Endothelial cell of umbilical vein (primary cell): ENCODE measurements at regions not wholly inside any gene's neighbourhood (a gene's known extent, or its start where the extent isn't known, plus 50 kb on each side); places are given as distances from the start of the nearest gene placed in this dataset.

Experiments
- BruUV-seq: library from RNA; stranded (reverse); fragments of 400-500 nt; replicated peaks from 2 replicates; lab custom pipeline; 2021; lab: Mats Ljungman, UMichigan
- CTCF ChIA-PET: fragments of 300-600, 350-600 bp; sonication (Branson Sonifier 250); formaldehyde crosslinking; loops from one replicate; lab custom pipeline; 2021; ENCODE audit warnings: antibody characterized with exemption, inconsistent platforms; lab: Charles Lee
- POLR2A ChIA-PET: fragments of 300-600, 350-600 bp; sonication (Branson Sonifier 250); formaldehyde crosslinking; loops from one replicate; lab custom pipeline; 2021; ENCODE audit warnings: antibody characterized with exemption, inconsistent platforms; lab: Charles Lee
- DNase-seq: peaks from one replicate; pipeline ENCODE4 v3.0.0-alpha.2; 2011; ENCODE audit warnings: low read depth, low spot score
- FAIRE-seq: peaks from 2 replicates; lab custom pipeline; 2011; peaks lifted over from hg19 to GRCh38; lab: Jason Lieb, UNC
- H2AFZ ChIP-seq: 2 replicates; pipeline ENCODE4 v1.6.0; 2012; ENCODE audit warnings: low read depth, low read length, control low read depth, inconsistent platforms
- H3K27ac ChIP-seq: 2 replicates; pipeline ENCODE4 v1.5.1; 2011; ENCODE audit warnings: low read depth, mild to moderate bottlenecking, control low read depth, low read length, moderate library complexity; ENCODE audit not compliant: insufficient read depth
- H3K27me3 ChIP-seq, 2 experiments: 2 replicates each; pipeline versions ENCODE4 v1.6.0 to v1.6.1; 2011; ENCODE audit warnings: low read length in 2 of 2, mixed read lengths in 1 of 2; ENCODE audit not compliant: control insufficient read depth in 2 of 2, insufficient read depth in 2 of 2
- H3K36me3 ChIP-seq, 2 experiments: 2 replicates in 1 of 2; 3 replicates in 1 of 2; pipeline ENCODE4 v1.5.1; 2011; ENCODE audit warnings: low read length in 2 of 2, mild to moderate bottlenecking in 1 of 2, moderate library complexity in 1 of 2; ENCODE audit not compliant: control insufficient read depth in 2 of 2, insufficient read depth in 2 of 2; ENCODE audit errors: extremely low read depth in 1 of 2
- H3K4me1 ChIP-seq: 3 replicates; pipeline ENCODE4 v1.5.1; 2011; ENCODE audit warnings: mild to moderate bottlenecking, low read length; ENCODE audit not compliant: control insufficient read depth, insufficient read depth; ENCODE audit errors: extremely low read depth
- H3K4me2 ChIP-seq: 2 replicates; pipeline ENCODE4 v1.6.1; 2011; ENCODE audit warnings: low read length, control low read depth, mixed read lengths; ENCODE audit not compliant: insufficient read depth
- H3K4me3 ChIP-seq, 3 experiments: fragments of 200-600 bp in 1 of 3; sonication (generic), shearing (Covaris generic) in 1 of 3; replicated peaks in 1 of 3; 2 replicates each; pipeline ENCODE4 v1.5.1; 2011 to 2016; ENCODE audit warnings: control low read depth in 3 of 3, low read length in 3 of 3, mild to moderate bottlenecking in 2 of 3, inconsistent platforms in 1 of 3, low read depth in 1 of 3, moderate library complexity in 1 of 3; ENCODE audit not compliant: insufficient read depth in 1 of 3
- H3K79me2 ChIP-seq: 2 replicates; pipeline ENCODE4 v1.6.0; 2012; ENCODE audit warnings: low read length, inconsistent platforms; ENCODE audit not compliant: control insufficient read depth, insufficient read depth
- H3K9ac ChIP-seq: replicated peaks from 2 replicates; pipeline ENCODE3; 2011; ENCODE audit warnings: low read length, control low read depth; ENCODE audit not compliant: insufficient read depth; ENCODE audit errors: extremely low read depth
- H3K9me1 ChIP-seq: replicated peaks from 3 replicates; pipeline ENCODE4 v1.6.0; 2011; ENCODE audit warnings: mild to moderate bottlenecking, low read length; ENCODE audit not compliant: control insufficient read depth, insufficient read depth; ENCODE audit errors: extremely low read depth
- H3K9me3 ChIP-seq: replicated peaks from 2 replicates; pipeline ENCODE4 v1.5.1; 2012; ENCODE audit warnings: low read length, inconsistent platforms; ENCODE audit not compliant: control insufficient read depth, insufficient read depth
- H4K20me1 ChIP-seq: replicated peaks from 2 replicates; pipeline ENCODE3; 2011; ENCODE audit warnings: mild to moderate bottlenecking, low read length; ENCODE audit not compliant: control insufficient read depth, insufficient read depth; ENCODE audit errors: extremely low read depth
- CTCF ChIP-seq, 2 donors: IDR thresholded peaks; 1 replicate in 1 of 2; 2 replicates in 1 of 2; pipeline ENCODE4 v1.5.1; 2011; ENCODE audit warnings: low read length in 2 of 2, mild to moderate bottlenecking in 2 of 2, moderate library complexity in 2 of 2, control low read depth in 1 of 2, inconsistent platforms in 1 of 2, low read depth in 1 of 2; ENCODE audit not compliant: insufficient read depth in 1 of 2; ENCODE audit errors: extremely low read depth in 1 of 2
- EZH2 ChIP-seq: IDR thresholded peaks from 2 replicates; pipeline ENCODE4 v1.6.1; 2012; ENCODE audit warnings: borderline replicate concordance, low read depth, mild to moderate bottlenecking, moderate library complexity, low read length, inconsistent platforms; ENCODE audit not compliant: severe bottlenecking
- FOS ChIP-seq: IDR thresholded peaks from 2 replicates; pipeline ENCODE4 v1.6.1; 2011; ENCODE audit warnings: mild to moderate bottlenecking, low read length, moderate library complexity, borderline replicate concordance; ENCODE audit not compliant: insufficient read depth
- GATA2 ChIP-seq: IDR thresholded peaks from 2 replicates; pipeline ENCODE4 v1.7.0; 2011; ENCODE audit warnings: low read depth, mild to moderate bottlenecking, moderate library complexity, mixed read lengths, low read length; ENCODE audit not compliant: insufficient read length, insufficient read depth
- JUN ChIP-seq: IDR thresholded peaks from 2 replicates; pipeline ENCODE4 v1.6.1; 2011; ENCODE audit warnings: borderline replicate concordance, low read depth; ENCODE audit not compliant: insufficient read length, insufficient read depth
- MYC ChIP-seq: IDR thresholded peaks from one replicate; pipeline ENCODE4 v1.6.1; 2011; ENCODE audit warnings: mild to moderate bottlenecking, low read depth, low read length
- POLR2A ChIP-seq: IDR thresholded peaks from 2 replicates; pipeline ENCODE4 v1.6.1; 2012; ENCODE audit warnings: low read depth, mild to moderate bottlenecking, control low read depth, low read length
- POLR2AphosphoS5 ChIP-seq: IDR thresholded peaks from 2 replicates; pipeline ENCODE4 v1.6.1; 2012; ENCODE audit warnings: low read depth, mild to moderate bottlenecking, control low read depth, low read length, moderate library complexity; ENCODE audit not compliant: insufficient read depth
- dilution Hi-C: fragments of 300-500 bp; cut with MboI; formaldehyde crosslinking; loops from one replicate; pipeline ENCODE4 v1.15.0; 2019; ENCODE audit warnings: low sequenced_read_pairs; ENCODE audit not compliant: extremely low pct_ligation_motif_present
- intact Hi-C: fragments of 100-400 bp; cut with micrococcal nuclease; formaldehyde crosslinking; loops from one replicate; pipeline ENCODE4 v1.10.0; 2022
- TF ChIP-seq, protein P1 (sequence below): IDR thresholded peaks from 2 replicates; pipeline ENCODE4 v1.6.1; 2011; ENCODE audit not compliant: insufficient read depth, insufficient read length

GRCh38 chr14:38500125-38500524 lies 244.2 kb upstream of the CLEC14A start:
- no peak overlapping the region for H3K9ac ChIP-seq
- no peak overlapping the region for H2AFZ ChIP-seq
- intact Hi-C loops: no loop called here
- H3K27ac ChIP-seq: no peak overlapping the region
- TF ChIP-seq, protein P1, sequence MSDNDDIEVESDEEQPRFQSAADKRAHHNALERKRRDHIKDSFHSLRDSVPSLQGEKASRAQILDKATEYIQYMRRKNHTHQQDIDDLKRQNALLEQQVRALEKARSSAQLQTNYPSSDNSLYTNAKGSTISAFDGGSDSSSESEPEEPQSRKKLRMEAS: no peak
- TF ChIP-seq MYC (no peak), EZH2 (no peak), GATA2 (no peak), POLR2AphosphoS5 (no peak), FOS (no peak), CTCF (IDR thresholded peaks at IDR 0.05; ENCODE audit: extremely low read depth in 1 of 2, insufficient read depth in 1 of 2, low read depth in 1 of 2, low read length in 2 of 2) (no peak), POLR2A (no peak), JUN (no peak)
- no peaks in the 10 kb centered on the region for H3K4me1 ChIP-seq
- dilution Hi-C loops: no loop called here
- ChIA-PET POLR2A (no interaction called here), CTCF (interaction anchor here (0.8 kb wide), 2 partner anchors 16 to 17 kb away, joined by 3 read pairs; no protein-coding TSS in a partner anchor)
- H3K4me3 ChIP-seq: no peak overlapping the region
- H3K9me1 ChIP-seq: no peaks in the 10 kb centered on the region
- H3K79me2 ChIP-seq: no peaks in the 10 kb centered on the region
- H3K36me3 ChIP-seq: no peaks in the 10 kb centered on the region
- FAIRE-seq (no peak), DNase-seq (no peak)
- H3K4me2 ChIP-seq: no peak overlapping the region
- BruUV-seq: no TSS peak
- H4K20me1 ChIP-seq: no peaks in the 10 kb centered on the region
- H3K9me3 ChIP-seq: no peaks in the 10 kb centered on the region
- H3K27me3 ChIP-seq: no peaks in the 10 kb centered on the region
